ENCODE measurements at regions not wholly inside any gene's neighbourhood (a gene's known extent, or its start where the extent isn't known, plus 50 kb on each side); places are given as distances from the start of the nearest gene placed in this dataset.

- TF ChIP-seq POLR2AphosphoS5 (IDR thresholded peaks at IDR 0.05; ENCODE audit: low read depth, low read length), result no peak
- TF ChIP-seq, protein P1, sequence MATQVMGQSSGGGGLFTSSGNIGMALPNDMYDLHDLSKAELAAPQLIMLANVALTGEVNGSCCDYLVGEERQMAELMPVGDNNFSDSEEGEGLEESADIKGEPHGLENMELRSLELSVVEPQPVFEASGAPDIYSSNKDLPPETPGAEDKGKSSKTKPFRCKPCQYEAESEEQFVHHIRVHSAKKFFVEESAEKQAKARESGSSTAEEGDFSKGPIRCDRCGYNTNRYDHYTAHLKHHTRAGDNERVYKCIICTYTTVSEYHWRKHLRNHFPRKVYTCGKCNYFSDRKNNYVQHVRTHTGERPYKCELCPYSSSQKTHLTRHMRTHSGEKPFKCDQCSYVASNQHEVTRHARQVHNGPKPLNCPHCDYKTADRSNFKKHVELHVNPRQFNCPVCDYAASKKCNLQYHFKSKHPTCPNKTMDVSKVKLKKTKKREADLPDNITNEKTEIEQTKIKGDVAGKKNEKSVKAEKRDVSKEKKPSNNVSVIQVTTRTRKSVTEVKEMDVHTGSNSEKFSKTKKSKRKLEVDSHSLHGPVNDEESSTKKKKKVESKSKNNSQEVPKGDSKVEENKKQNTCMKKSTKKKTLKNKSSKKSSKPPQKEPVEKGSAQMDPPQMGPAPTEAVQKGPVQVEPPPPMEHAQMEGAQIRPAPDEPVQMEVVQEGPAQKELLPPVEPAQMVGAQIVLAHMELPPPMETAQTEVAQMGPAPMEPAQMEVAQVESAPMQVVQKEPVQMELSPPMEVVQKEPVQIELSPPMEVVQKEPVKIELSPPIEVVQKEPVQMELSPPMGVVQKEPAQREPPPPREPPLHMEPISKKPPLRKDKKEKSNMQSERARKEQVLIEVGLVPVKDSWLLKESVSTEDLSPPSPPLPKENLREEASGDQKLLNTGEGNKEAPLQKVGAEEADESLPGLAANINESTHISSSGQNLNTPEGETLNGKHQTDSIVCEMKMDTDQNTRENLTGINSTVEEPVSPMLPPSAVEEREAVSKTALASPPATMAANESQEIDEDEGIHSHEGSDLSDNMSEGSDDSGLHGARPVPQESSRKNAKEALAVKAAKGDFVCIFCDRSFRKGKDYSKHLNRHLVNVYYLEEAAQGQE (IDR thresholded peaks at IDR 0.05; ENCODE audit: insufficient read depth in 1 of 2, low read depth in 2 of 2, low read length in 2 of 2), result no peak
Observed at GRCh38 chr3:90121326-90121725, 1013.9 kb downstream of the EPHA3 start.
